ENCODE measurements at regions not wholly inside any gene's neighbourhood (a gene's known extent, or its start where the extent isn't known, plus 50 kb on each side); places are given as distances from the start of the nearest gene placed in this dataset.

GRCh38 chr16:76023835-76024234 is 253.4 kb upstream of the CNTNAP4 start:
- WGBS, 2 donors, result 72 to 92% methylated on average over 2 of the region's 2 CpGs
- ATAC-seq, result no peak
- H3K36me3 ChIP-seq (replicated peaks in 1 of 2; ENCODE audit: insufficient read depth in 1 of 2, low read depth in 2 of 2), result no peaks in the 10 kb centered on the region
- H3K9me3 ChIP-seq, result no peaks in the 10 kb centered on the region
- no peak for TF ChIP-seq POLR2A (IDR thresholded peaks at IDR 0.05)
- TF ChIP-seq CTCF (IDR thresholded peaks at IDR 0.05), result no peak
- no peak overlapping the region for H3K4me3 ChIP-seq
- no peaks in the 10 kb centered on the region for H3K4me1 ChIP-seq
- no peak for DNase-seq
- H3K27me3 ChIP-seq, result no peaks in the 10 kb centered on the region
- intact Hi-C loops (cut with DNase I), result no loop called here
- no peak overlapping the region for H3K27ac ChIP-seq

DNA sequence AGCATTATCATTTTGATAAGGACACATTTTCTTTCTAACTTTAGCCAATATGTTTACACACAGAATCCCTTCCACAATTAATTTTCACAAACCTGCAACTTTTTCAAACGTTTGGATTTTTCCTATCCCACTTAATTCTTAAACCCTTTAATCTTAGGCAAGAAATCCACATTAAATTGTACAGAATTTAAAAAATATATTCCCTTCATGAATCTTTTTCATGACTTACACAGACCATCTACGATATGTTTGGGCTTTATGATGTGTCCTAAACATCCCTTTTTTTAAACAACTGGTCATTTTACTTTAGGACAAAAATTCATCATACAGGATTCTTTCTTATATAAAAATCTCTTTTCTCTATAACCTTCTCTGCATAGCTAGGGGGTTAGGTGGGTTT is 241.5 kb upstream of the CNTNAP4 start:
- ATAC-seq (no peak), DNase-seq (no peak)
- Histone ChIP-seq H3K4me1 (no peaks in the 10 kb centered on the region), H3K36me3 (replicated peaks in 1 of 2; ENCODE audit: insufficient read depth in 1 of 2, low read depth in 2 of 2) (no peaks in the 10 kb centered on the region), H3K27me3 (no peaks in the 10 kb centered on the region), H3K27ac (no peak overlapping the region), H3K4me3 (no peak overlapping the region), H3K9me3 (peaks cover 0 to 11% (median 0%) of the 10 kb centered on the region in 3 donors)
- intact Hi-C loops (cut with DNase I), result no loop called here
- WGBS, 2 donors, result 53% methylated on average over 2 of the region's 2 CpGs
- TF ChIP-seq POLR2A (IDR thresholded peaks at IDR 0.05), result no peak

DNA sequence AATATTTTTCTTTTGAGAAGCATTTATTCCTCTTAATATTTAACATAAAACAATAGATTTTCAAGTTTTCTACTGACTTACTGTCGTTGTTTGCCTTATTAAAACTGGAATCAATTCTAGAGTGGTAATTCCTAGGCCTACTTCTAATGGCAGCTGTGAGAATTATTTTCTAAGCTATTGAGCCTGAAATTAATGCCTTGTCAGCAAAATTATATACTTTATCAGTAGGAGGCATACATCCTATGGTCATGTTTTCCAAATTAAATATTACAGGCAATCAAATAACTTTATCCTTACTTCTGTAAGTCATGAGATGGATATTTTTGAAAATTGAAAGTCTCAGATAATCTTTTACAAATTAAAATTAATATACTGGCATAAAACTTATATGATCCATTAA is 239.1 kb upstream of the CNTNAP4 start:
- intact Hi-C loops (cut with DNase I), result no loop called here
- peaks cover 0 to 11% (median 0%) of the 10 kb centered on the region in 3 donors for H3K9me3 ChIP-seq
- no peaks in the 10 kb centered on the region for H3K4me1 ChIP-seq
- no peak for ATAC-seq
- no peak for TF ChIP-seq POLR2A (IDR thresholded peaks at IDR 0.05)
- TF ChIP-seq CTCF (IDR thresholded peaks at IDR 0.05), result no peak
- H3K4me3 ChIP-seq, result no peak overlapping the region
- WGBS, 2 donors, result 83 to 87% methylated on average over 1 of the region's 1 CpG
- no peaks in the 10 kb centered on the region for H3K36me3 ChIP-seq (replicated peaks in 1 of 2; ENCODE audit: insufficient read depth in 1 of 2, low read depth in 2 of 2)
- H3K27ac ChIP-seq, result no peak overlapping the region
- DNase-seq, result no peak
- H3K27me3 ChIP-seq, result no peaks in the 10 kb centered on the region

DNA sequence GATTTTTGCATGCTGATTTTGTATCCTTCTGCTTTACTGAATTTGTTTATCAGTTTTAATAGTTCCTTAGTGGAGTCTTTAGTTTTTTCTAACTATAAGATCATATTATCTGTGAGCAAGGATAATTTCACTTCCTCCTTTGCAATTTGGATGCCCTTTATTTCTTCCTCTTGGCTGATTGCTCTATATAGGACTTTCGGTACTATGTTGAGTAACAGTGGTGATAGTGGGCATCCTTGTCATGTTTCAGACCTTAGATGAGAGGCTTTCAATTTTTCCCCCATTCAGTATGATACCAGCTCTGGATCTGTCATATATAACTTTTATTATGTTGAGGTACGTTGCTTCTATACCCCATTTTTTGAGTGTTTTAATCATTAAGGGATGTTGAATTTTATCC is 224.5 kb upstream of the CNTNAP4 start:
- TF ChIP-seq POLR2A (IDR thresholded peaks at IDR 0.05) (no peak), CTCF (IDR thresholded peaks at IDR 0.05) (no peak)
- H3K27me3 ChIP-seq, result no peaks in the 10 kb centered on the region
- ATAC-seq, result no peak
- 66 to 84% methylated on average over 2 of the region's 2 CpGs for WGBS, 2 donors
- no peak overlapping the region for H3K27ac ChIP-seq
- no peaks in the 10 kb centered on the region for H3K9me3 ChIP-seq
- intact Hi-C loops (cut with DNase I), result no loop called here
- H3K4me1 ChIP-seq, result no peaks in the 10 kb centered on the region
- no peak overlapping the region for H3K4me3 ChIP-seq
- no peak for DNase-seq
- no peaks in the 10 kb centered on the region for H3K36me3 ChIP-seq (replicated peaks in 1 of 2; ENCODE audit: insufficient read depth in 1 of 2, low read depth in 2 of 2)

DNA sequence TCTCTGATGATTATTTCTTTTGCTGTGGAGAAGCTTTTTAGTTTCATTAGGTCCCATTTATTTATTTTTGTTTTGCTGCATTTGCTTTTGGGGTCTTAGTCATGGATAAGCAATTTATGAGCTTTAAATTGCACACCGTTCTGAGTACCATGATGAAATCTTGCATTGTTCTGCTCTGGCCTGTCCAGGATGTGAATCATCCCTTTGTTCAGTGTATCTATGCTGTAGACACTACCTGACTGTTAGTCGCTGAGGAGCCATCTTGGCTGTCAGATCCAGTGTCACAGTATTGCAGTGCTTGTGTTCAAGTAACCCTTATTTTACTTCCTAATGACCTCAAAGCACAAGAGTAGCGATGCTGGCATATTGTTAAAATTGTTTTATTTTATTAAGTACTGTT is 218.0 kb upstream of the CNTNAP4 start:
- no peaks in the 10 kb centered on the region for H3K4me1 ChIP-seq
- intact Hi-C loops (cut with DNase I), result no loop called here
- H3K9me3 ChIP-seq, result no peaks in the 10 kb centered on the region
- ATAC-seq (no peak), DNase-seq (no peak)
- no peaks in the 10 kb centered on the region for H3K27me3 ChIP-seq
- TF ChIP-seq CTCF (IDR thresholded peaks at IDR 0.05), result no peak
- no peaks in the 10 kb centered on the region for H3K36me3 ChIP-seq (replicated peaks in 1 of 2; ENCODE audit: insufficient read depth in 1 of 2, low read depth in 2 of 2)
- no peak overlapping the region for H3K4me3 ChIP-seq
- 83 to 90% methylated on average over 3 of the region's 3 CpGs for WGBS, 2 donors
- no peak overlapping the region for H3K27ac ChIP-seq

All from body of pancreas (tissue), 4 donors.